Activated naive CD4-positive, alpha-beta T cell treated with anti-CD3 and anti-CD28 coated beads, Interleukin-2, amount 50 U/mL, for 72 hours (primary cell): ENCODE measurements at regions not wholly inside any gene's neighbourhood (a gene's known extent, or its start where the extent isn't known, plus 50 kb on each side); places are given as distances from the start of the nearest gene placed in this dataset.

Experiments
- ATAC-seq, 2 donors: fragments of 150-1000 bp; cut with Tn5 transposase; 2 replicates each; pipeline ENCODE4 v1.10.0; 2021; ENCODE audit warnings: mild to moderate bottlenecking in 2 of 2, moderate library complexity in 2 of 2
- DNase-seq, 2 donors: peaks; one replicate each; pipeline ENCODE4 v3.0.0; 2021 to 2022; ENCODE audit warnings: low spot score in 2 of 2
- H3K27ac Mint-ChIP-seq, 2 donors: one replicate each; pipeline ENCODE4 v1.8.0; 2022; ENCODE audit warnings: mild to moderate bottlenecking in 2 of 2, mixed read lengths in 2 of 2
- H3K36me3 Mint-ChIP-seq, 2 donors: one replicate each; pipeline ENCODE4 v1.8.0; 2022; ENCODE audit warnings: mixed read lengths in 2 of 2
- H3K9me3 Mint-ChIP-seq, 2 donors: one replicate each; pipeline ENCODE4 v1.8.0; 2022; ENCODE audit warnings: mixed read lengths in 2 of 2

- H3K9me3 Mint-ChIP-seq = no peaks in the 10 kb centered on the region
- DNase-seq (no peak), ATAC-seq (no peak)
- H3K27ac Mint-ChIP-seq = no peak overlapping the region
- H3K36me3 Mint-ChIP-seq = no peaks in the 10 kb centered on the region
These were observed 95.1 kb downstream of the SIPA1L2 start for GRCh38 chr1:232534552-232535517.

- ATAC-seq (no peak), DNase-seq (no peak)
- Mint-ChIP-seq H3K36me3 (no peaks in the 10 kb centered on the region), H3K27ac (no peak overlapping the region), H3K9me3 (no peaks in the 10 kb centered on the region)
These were observed 96.6 kb downstream of the SIPA1L2 start for GRCh38 chr1:232533328-232533727.

GRCh38 chr1:232532901-232533300, 97.0 kb downstream of the SIPA1L2 start:
- Mint-ChIP-seq H3K27ac (no peak overlapping the region), H3K36me3 (no peaks in the 10 kb centered on the region), H3K9me3 (no peaks in the 10 kb centered on the region)
- ATAC-seq (no peak), DNase-seq (no peak)

GRCh38 chr1:232531291-232531690, 98.6 kb downstream of the SIPA1L2 start:
- ATAC-seq (no peak), DNase-seq (no peak)
- no peaks in the 10 kb centered on the region for H3K9me3 Mint-ChIP-seq
- H3K27ac Mint-ChIP-seq = no peak overlapping the region
- no peaks in the 10 kb centered on the region for H3K36me3 Mint-ChIP-seq

- no peaks in the 10 kb centered on the region for H3K9me3 Mint-ChIP-seq
- H3K27ac Mint-ChIP-seq = no peak overlapping the region
- ATAC-seq (no peak), DNase-seq (no peak)
- H3K36me3 Mint-ChIP-seq = no peaks in the 10 kb centered on the region
These were observed 100.2 kb downstream of the SIPA1L2 start for GRCh38 chr1:232529747-232530146.

- peak; percentile 34 to 41 for ATAC-seq
- DNase-seq = no peak
- H3K36me3 Mint-ChIP-seq = no peaks in the 10 kb centered on the region
- no peaks in the 10 kb centered on the region for H3K9me3 Mint-ChIP-seq
- no peak overlapping the region for H3K27ac Mint-ChIP-seq
These were observed 101.4 kb downstream of the SIPA1L2 start for GRCh38 chr1:232528472-232529089.

GRCh38 chr1:232524056-232524455, 105.9 kb downstream of the SIPA1L2 start:
- DNase-seq (no peak), ATAC-seq (peak in 1 of 2 donors; percentile 22)
- Mint-ChIP-seq H3K27ac (no peak overlapping the region), H3K36me3 (no peaks in the 10 kb centered on the region), H3K9me3 (peaks cover 0 to 4% of the 10 kb centered on the region in 2 donors)

- Mint-ChIP-seq H3K9me3 (peaks cover 0 to 4% of the 10 kb centered on the region in 2 donors), H3K36me3 (no peaks in the 10 kb centered on the region), H3K27ac (no peak overlapping the region)
- DNase-seq = no peak
- no peak for ATAC-seq
These were observed 107.7 kb downstream of the SIPA1L2 start for GRCh38 chr1:232522189-232522588.

- Mint-ChIP-seq H3K27ac (no peak overlapping the region), H3K36me3 (no peaks in the 10 kb centered on the region), H3K9me3 (peaks cover 0 to 4% of the 10 kb centered on the region in 2 donors)
- ATAC-seq (peak in 1 of 2 donors; percentile 18), DNase-seq (no peak)
These were observed 108.3 kb downstream of the SIPA1L2 start for GRCh38 chr1:232521660-232522059.

GRCh38 chr1:232519186-232519585, 110.7 kb downstream of the SIPA1L2 start:
- no peak for ATAC-seq
- no peaks in the 10 kb centered on the region for H3K36me3 Mint-ChIP-seq
- H3K9me3 Mint-ChIP-seq = peaks cover 0 to 4% of the 10 kb centered on the region in 2 donors
- DNase-seq = no peak
- no peak overlapping the region for H3K27ac Mint-ChIP-seq

- ATAC-seq (no peak), DNase-seq (no peak)
- Mint-ChIP-seq H3K9me3 (peaks cover 0 to 4% of the 10 kb centered on the region in 2 donors), H3K36me3 (no peaks in the 10 kb centered on the region), H3K27ac (no peak overlapping the region)
These were observed 111.6 kb downstream of the SIPA1L2 start for GRCh38 chr1:232518349-232518748.

GRCh38 chr1:232517204-232517603, 112.7 kb downstream of the SIPA1L2 start:
- H3K36me3 Mint-ChIP-seq = no peaks in the 10 kb centered on the region
- ATAC-seq = no peak
- no peak overlapping the region for H3K27ac Mint-ChIP-seq
- DNase-seq = no peak
- peaks cover 0 to 4% of the 10 kb centered on the region in 2 donors for H3K9me3 Mint-ChIP-seq

- ATAC-seq = no peak
- Mint-ChIP-seq H3K27ac (no peak overlapping the region), H3K36me3 (no peaks in the 10 kb centered on the region), H3K9me3 (no peaks in the 10 kb centered on the region)
- no peak for DNase-seq
These were observed 114.2 kb downstream of the SIPA1L2 start for GRCh38 chr1:232515706-232516105.

GRCh38 chr1:232512712-232513111, 117.2 kb downstream of the SIPA1L2 start:
- no peaks in the 10 kb centered on the region for H3K36me3 Mint-ChIP-seq
- H3K27ac Mint-ChIP-seq = no peak overlapping the region
- DNase-seq (no peak), ATAC-seq (no peak)
- no peaks in the 10 kb centered on the region for H3K9me3 Mint-ChIP-seq

- Mint-ChIP-seq H3K9me3 (no peaks in the 10 kb centered on the region), H3K27ac (no peak overlapping the region), H3K36me3 (no peaks in the 10 kb centered on the region)
- DNase-seq (no peak), ATAC-seq (no peak)
These were observed 118.8 kb downstream of the SIPA1L2 start for GRCh38 chr1:232511172-232511571.

GRCh38 chr1:232510367-232511110, 119.4 kb downstream of the SIPA1L2 start:
- ATAC-seq (no peak), DNase-seq (no peak)
- Mint-ChIP-seq H3K36me3 (no peaks in the 10 kb centered on the region), H3K27ac (no peak overlapping the region), H3K9me3 (no peaks in the 10 kb centered on the region)

- Mint-ChIP-seq H3K27ac (no peak overlapping the region), H3K9me3 (no peaks in the 10 kb centered on the region), H3K36me3 (no peaks in the 10 kb centered on the region)
- DNase-seq = no peak
- ATAC-seq = no peak
These were observed 120.4 kb downstream of the SIPA1L2 start for GRCh38 chr1:232509570-232509969.
